HCEC 1CT (cell line): ENCODE measurements at regions not wholly inside any gene's neighbourhood (a gene's known extent, or its start where the extent isn't known, plus 50 kb on each side); places are given as distances from the start of the nearest gene placed in this dataset.
"Not testable (repeated sequence)": the region's sequence is repeated elsewhere in the genome, so short reads cannot be mapped to it uniquely, and the experiment has no call there.

ENCODE experiments used
- DNase-seq: peaks from one replicate; pipeline ENCODE4 v3.0.0-alpha.2; 2017

DNA sequence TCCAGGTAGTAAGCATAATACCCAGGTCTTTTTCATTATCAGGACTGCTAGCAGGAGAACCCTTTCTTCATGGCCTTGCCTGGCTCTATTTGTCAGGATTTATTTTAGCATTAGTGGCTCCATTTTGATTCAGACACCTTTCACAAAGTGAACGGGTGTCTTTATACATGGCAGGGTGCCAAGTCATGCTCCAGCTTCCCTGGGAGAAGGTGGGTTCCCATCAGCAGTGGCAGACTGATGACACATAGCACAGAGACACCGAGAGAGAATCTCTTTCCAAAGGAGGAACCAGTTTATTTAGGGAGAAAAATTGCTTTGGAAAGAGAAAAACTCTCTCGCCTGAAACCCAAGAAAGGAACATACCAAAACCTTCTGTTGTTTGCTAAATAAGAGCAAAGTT, 135.3 kb upstream of the TMTC4 start:
- no peak for DNase-seq

GRCh38 chr13:100809129-100809390, 134.5 kb upstream of the TMTC4 start:
- DNase-seq: no peak

GRCh38 chr13:100808330-100809128, 133.9 kb upstream of the TMTC4 start:
- no peak for DNase-seq

DNA sequence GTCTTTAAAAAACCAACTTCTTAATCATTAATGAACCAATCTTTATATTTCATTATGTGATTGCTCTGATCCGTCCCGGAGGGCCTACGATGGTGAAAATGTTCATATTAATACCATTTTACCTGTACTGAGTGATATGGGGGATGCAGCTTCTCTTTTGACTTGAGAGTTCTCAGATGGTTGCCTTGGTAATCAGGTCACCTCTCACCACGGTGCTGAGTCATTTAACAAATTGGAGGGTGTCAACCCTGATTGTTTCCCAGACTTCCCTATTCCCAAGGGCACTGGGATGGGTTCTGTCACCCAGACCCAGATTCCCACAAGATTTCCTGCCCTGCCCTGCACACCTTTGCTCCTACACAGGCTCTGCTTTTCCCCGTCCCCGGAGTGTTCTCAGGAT, 128.5 kb upstream of the TMTC4 start:
- DNase-seq: no peak

DNA sequence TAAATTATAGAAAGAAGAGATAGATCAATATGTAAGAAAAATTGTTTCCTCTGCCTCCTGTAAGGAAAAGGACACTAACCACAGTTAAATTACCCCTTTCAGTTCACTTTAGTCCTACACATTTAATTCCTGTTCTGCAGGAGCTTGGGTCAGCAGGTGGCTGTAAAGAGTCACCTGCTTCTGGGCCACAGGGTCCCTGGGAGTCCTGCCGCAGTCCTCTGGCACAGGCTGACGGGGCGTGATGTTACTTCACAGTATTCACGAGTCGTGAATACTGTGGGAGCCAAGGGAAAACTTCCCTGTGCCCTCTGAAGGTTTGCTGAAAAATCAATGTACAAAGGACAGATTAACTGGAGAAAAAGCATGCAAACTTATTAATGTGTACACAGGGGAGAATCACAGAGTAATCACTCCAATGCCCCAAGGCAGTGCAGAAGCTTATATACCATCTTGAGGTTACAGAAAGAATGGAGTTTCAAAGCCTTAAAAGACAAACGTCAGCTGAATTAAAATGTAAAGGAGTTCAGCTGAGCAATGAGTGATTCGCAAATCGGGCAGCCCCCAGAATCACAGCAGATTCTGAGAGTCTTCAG, 125.8 kb upstream of the TMTC4 start:
- no peak for DNase-seq

GRCh38 chr13:100798739-100799361, 124.3 kb upstream of the TMTC4 start:
- DNase-seq: no peak

DNA sequence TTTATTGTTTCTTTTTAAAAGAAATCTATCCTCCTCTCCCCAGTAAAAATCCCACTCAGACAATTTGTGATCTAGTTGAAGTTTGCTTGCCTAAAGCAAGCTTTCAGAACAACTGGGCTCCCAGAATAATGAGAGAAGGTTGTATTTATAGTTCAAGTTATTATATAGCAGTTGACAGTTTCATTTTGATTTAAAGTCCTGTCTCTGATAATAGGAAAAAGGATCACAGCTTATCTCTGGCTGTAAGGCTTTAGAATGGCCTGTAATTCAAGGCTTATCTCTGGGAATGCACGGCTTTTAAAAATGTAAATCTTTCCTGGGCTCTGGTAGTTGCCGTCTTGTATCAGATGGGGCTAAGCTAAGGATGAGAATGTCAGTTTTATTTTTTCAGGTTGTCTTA, 123.3 kb upstream of the TMTC4 start:
- no peak for DNase-seq

GRCh38 chr13:100796463-100796862, 121.9 kb upstream of the TMTC4 start:
- DNase-seq: no peak

GRCh38 chr13:100794575-100794974, 120.0 kb upstream of the TMTC4 start:
- DNase-seq: no peak

GRCh38 chr13:100790405-100790804, 115.8 kb upstream of the TMTC4 start:
- DNase-seq: no peak

GRCh38 chr13:100789968-100790367, 115.4 kb upstream of the TMTC4 start:
- DNase-seq: no peak

- DNase-seq: no peak
Measured at GRCh38 chr13:100789481-100789880, 114.9 kb upstream of the TMTC4 start.

DNA sequence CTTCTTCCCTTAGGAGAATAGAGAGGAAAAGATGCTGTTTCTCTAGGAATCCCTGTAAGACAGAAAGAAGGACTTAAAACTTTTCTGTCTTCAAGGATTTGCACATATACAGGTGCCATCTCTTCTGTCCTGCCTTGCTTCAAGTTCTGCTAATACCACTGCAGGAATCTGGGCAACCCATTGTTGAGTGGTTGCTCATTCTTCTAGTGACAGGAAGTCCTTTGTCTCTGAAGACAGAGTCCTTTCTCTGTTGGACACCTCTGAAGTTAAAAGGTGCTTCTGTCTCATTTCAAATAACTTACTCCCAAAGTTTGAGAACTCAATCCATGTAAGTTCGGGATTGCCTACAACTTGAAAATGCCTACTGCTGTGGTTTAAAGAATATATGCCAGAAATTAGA, 114.4 kb upstream of the TMTC4 start:
- DNase-seq: no peak

DNA sequence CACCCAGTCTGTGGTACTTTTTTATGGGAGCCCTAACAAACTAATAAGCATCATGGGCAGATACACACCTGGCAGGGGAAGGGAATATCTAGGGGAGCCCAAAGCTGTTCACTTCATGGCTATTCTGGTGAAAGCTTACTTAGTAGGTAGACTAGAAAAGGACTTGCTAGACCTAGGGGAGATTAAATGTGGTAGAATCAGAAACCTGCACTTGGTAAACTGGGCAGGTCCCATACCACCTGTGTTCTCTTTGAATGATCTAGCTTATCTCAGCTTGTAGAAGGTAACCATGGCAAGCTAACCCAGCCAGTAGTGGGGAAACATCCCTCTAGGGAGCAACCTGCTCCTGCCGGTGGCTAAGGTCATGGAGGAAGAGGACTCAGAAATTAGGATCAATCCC, 113.9 kb upstream of the TMTC4 start:
- no peak for DNase-seq

DNA sequence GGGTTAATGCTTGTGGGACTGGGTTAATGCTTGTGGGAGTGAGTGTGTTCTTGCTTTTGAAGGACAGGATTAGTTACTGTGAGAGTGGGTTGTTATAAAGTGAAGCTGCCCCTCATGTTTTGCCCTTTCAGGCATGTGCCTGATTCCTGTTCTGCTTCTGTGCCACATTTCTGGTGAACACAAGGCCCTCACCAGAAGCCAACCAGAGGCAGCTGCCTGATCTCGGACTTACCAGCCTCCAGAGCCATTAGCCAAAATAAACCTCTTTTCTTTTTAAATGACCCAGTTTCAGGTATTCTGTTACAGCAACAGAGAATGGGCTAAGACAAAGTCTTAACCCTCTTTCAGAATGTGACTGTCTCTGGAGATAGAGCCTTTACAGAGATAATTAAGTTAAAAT, 113.3 kb upstream of the TMTC4 start:
- DNase-seq: no peak

DNA sequence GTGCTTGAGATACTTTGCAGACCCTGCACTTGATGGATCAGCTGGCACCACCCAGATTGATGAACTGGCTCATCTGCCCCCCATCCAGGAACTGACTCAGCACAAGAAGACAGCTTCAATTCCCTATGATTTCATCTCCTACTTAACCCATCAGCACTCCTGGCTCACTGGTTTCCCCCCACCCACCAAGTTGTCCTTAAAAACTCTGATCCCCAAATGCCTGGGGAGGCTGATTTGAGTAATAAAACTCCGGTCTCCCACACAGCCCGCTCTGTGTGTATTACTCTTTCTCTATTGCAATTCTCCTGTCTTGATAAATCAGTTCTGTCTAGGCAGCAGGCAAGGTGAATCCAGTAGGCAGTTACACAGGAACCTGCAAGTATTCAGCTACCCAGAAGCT, 102.1 kb upstream of the TMTC4 start:
- not testable (repeated sequence) for DNase-seq

GRCh38 chr13:100773923-100774663, 99.5 kb upstream of the TMTC4 start:
- DNase-seq: no peak

DNA sequence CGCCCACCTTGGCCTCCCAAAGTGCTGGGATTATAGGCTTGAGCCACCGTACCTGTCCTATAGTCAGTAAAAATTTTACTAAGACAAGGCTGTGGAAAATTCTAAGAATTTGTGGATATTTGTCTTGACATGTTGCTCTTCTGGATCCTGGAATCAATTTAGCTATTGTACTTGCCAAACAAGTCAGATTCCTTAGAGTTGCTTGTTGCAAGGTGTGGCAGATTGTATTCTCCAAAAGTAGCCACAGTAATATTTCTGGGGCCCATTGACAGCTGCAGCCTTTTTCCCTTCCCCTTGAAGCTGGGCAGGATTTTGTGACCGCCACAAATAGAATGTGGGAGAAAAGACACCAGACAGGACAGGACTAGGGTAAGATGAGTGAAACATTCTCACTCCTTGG, 98.8 kb upstream of the TMTC4 start:
- DNase-seq: no peak

GRCh38 chr13:100767192-100767591, 92.6 kb upstream of the TMTC4 start:
- DNase-seq: no peak

DNA sequence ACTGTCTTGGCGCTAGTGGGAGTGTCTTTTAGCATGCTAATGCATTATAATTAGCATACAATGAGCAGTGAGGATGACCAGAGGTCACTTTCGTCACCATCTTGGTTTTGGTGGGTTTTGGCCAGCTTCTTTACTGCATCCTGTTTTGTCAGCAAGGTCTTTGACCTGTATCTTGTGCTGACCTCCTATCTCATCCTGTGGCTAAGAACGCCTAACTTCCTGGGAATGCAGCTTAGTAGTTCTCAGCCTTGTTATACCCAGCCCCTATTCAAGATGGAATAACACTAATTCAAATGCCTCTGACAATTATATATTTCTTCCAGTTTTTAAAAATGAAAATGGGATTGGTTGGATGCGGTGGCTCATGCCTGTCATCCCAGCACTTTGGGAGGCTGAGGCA, 92.0 kb upstream of the TMTC4 start:
- DNase-seq: not testable (repeated sequence)

- no peak for DNase-seq
Measured at GRCh38 chr13:100764937-100765336, 90.3 kb upstream of the TMTC4 start.

GRCh38 chr13:100762126-100762525, 87.5 kb upstream of the TMTC4 start:
- not testable (repeated sequence) for DNase-seq

- no peak for DNase-seq
Measured at GRCh38 chr13:100755891-100756290, 81.3 kb upstream of the TMTC4 start.

DNA sequence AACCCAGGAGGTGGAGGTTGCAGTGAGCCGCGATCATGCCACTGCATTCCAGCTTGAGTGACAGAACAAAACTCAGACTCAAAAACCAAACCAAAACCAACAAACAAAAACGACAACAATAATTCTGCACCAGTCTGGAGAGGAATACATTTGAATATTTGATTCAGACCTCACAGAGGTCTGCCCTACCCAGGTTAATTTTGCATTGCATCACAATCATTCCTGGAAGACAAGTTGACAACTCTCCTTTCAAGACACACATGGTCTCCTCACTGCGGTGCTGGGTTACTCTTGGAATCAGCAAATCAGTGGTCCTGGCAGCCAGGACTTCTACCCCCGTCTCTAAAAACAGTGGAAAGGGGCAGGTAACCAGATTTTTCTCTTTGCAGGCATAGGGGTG, 79.9 kb upstream of the TMTC4 start:
- DNase-seq: no peak
